GM10248 (cell line): ENCODE measurements at regions not wholly inside any gene's neighbourhood (a gene's known extent, or its start where the extent isn't known, plus 50 kb on each side); places are given as distances from the start of the nearest gene placed in this dataset.
A peak's percentile ranks its signal among the peaks of the same experiment; 100 is the strongest.

ENCODE experiments used
- CTCF ChIA-PET: fragments of 300-600 bp; sonication (Branson Sonifier 250); formaldehyde crosslinking; extraction: SDS; loops from one replicate; lab custom pipeline; 2021; ENCODE audit warnings: antibody characterized with exemption; lab: Yijun Ruan, JAX
- POLR2A ChIA-PET: fragments of 350-650 bp; sonication (Branson Sonifier 250); formaldehyde crosslinking; extraction: SDS; loops from one replicate; lab custom pipeline; 2020; ENCODE audit warnings: antibody characterized with exemption; lab: Yijun Ruan, JAX
- DNase-seq: peaks from one replicate; pipeline ENCODE4 v3.0.0; 2012; ENCODE audit errors: extremely low spot score
- CTCF ChIP-seq: IDR thresholded peaks from 2 replicates; pipeline ENCODE4 v1.5.1; 2012; ENCODE audit warnings: mild to moderate bottlenecking, low read depth; ENCODE audit errors: extremely low read depth, missing control alignments, control extremely low read depth

GRCh38 chr3:168860028-168860427 lies 764.3 kb upstream of the GOLIM4 start:
- POLR2A ChIA-PET: no interaction called here
- no peak for DNase-seq
- no peak for TF ChIP-seq CTCF
- CTCF ChIA-PET: interaction anchor here (1.6 to 6.1 kb wide), 4 partner anchors 10 to 18 kb away, joined by 3 to 26 read pairs (median 4); no protein-coding TSS in a partner anchor

- ChIA-PET CTCF (interaction anchor here (1.6 to 6.1 kb wide), 4 partner anchors 10 to 19 kb away, joined by 3 to 26 read pairs (median 4); no protein-coding TSS in a partner anchor), POLR2A (no interaction called here)
- no peak for TF ChIP-seq CTCF
- no peak for DNase-seq
Observed at GRCh38 chr3:168859574-168859973, 763.9 kb upstream of the GOLIM4 start.

GRCh38 chr3:168859143-168859542 lies 763.4 kb upstream of the GOLIM4 start:
- no peak for TF ChIP-seq CTCF
- POLR2A ChIA-PET: no interaction called here
- CTCF ChIA-PET: interaction anchor here (0.7 to 2.3 kb wide), 2 partner anchors 12 to 19 kb away, joined by 3 to 6 read pairs; no protein-coding TSS in a partner anchor
- DNase-seq: no peak

GRCh38 chr3:168858327-168858726 lies 762.6 kb upstream of the GOLIM4 start:
- no peak for DNase-seq
- POLR2A ChIA-PET: no interaction called here
- no peak for TF ChIP-seq CTCF
- CTCF ChIA-PET: no interaction called here

GRCh38 chr3:168850109-168850508 lies 754.4 kb upstream of the GOLIM4 start:
- POLR2A ChIA-PET: no interaction called here
- CTCF ChIA-PET: interaction anchor here (1.2 to 3.6 kb wide), 2 partner anchors 14 to 229 kb away, joined by 3 to 20 read pairs; no protein-coding TSS in a partner anchor
- DNase-seq: no peak

GRCh38 chr3:168847291-168847883 lies 751.7 kb upstream of the GOLIM4 start:
- TF ChIP-seq CTCF: peak; percentile 46
- DNase-seq: peak; percentile 14
- POLR2A ChIA-PET: no interaction called here
- CTCF ChIA-PET: interaction anchor here (0.7 to 2.8 kb wide), 33 partner anchors 9 to 801 kb away, joined by 3 to 47 read pairs (median 4); no protein-coding TSS in a partner anchor

More at GRCh38 chr3:168850109-168850508, 754.4 kb upstream of the GOLIM4 start:
- TF ChIP-seq CTCF: no peak
